ENCODE measurements at regions not wholly inside any gene's neighbourhood (a gene's known extent, or its start where the extent isn't known, plus 50 kb on each side); places are given as distances from the start of the nearest gene placed in this dataset.

GRCh38 chr20:7371518-7372163 lies 568.6 kb downstream of the HAO1 start:
- Histone ChIP-seq H3K27ac (ENCODE audit: control insufficient read depth, insufficient read depth, low read length) (peak overlapping the region; percentile 55), H3K27me3 (ENCODE audit: control insufficient read depth, extremely low read depth, insufficient read depth, low read length) (no peaks in the 10 kb centered on the region), H3K4me2 (ENCODE audit: control insufficient read depth, extremely low read depth, insufficient read depth, low read depth, low read length) (peak overlapping the region; percentile 1), H3K79me2 (ENCODE audit: control insufficient read depth, insufficient read depth, low read length) (no peaks in the 10 kb centered on the region), H3K9ac (ENCODE audit: control insufficient read depth, extremely low read depth, insufficient read depth, low read length) (no peak overlapping the region), H3K4me3 (ENCODE audit: control insufficient read depth in 2 of 3, extremely low read depth in 1 of 3, insufficient read depth in 2 of 3, low read depth in 1 of 3, low read length in 3 of 3) (no peak overlapping the region), H3K36me3 (ENCODE audit: control insufficient read depth in 2 of 2, extremely low read depth in 1 of 2, insufficient read depth in 2 of 2, low read length in 2 of 2) (no peaks in the 10 kb centered on the region), H3K9me1 (ENCODE audit: control insufficient read depth, extremely low read depth, insufficient read depth, low read length) (no peaks in the 10 kb centered on the region), H3K9me3 (ENCODE audit: control insufficient read depth, low read depth, low read length) (no peaks in the 10 kb centered on the region), H2AFZ (ENCODE audit: control insufficient read depth, low read length) (no peak overlapping the region), H3K4me1 (ENCODE audit: control insufficient read depth, extremely low read depth, insufficient read depth, low read length) (peaks cover 9% of the 10 kb centered on the region), H4K20me1 (ENCODE audit: control insufficient read depth, extremely low read depth, insufficient read depth, low read length) (no peaks in the 10 kb centered on the region)
- peak; percentile 41 for DNase-seq (ENCODE audit: low read depth, low spot score)
- FAIRE-seq: peak; percentile 55
- dilution Hi-C loops (cut with MboI; ENCODE audit: extremely low pct_ligation_motif_present, low sequenced_read_pairs): no loop called here
- no peak for TF ChIP-seq CTCF (optimal IDR thresholded peaks at IDR 0.05 in 1 of 3, IDR thresholded peaks at IDR 0.05 in 1 of 3, conservative IDR thresholded peaks at IDR 0.05 in 1 of 3; ENCODE audit: extremely low read depth in 1 of 3, insufficient read depth in 2 of 3, low read length in 3 of 3)
- no peak for TF ChIP-seq EZH2 (IDR thresholded peaks at IDR 0.05; ENCODE audit: low read length)

GRCh38 chr20:7375905-7376304 lies 564.4 kb downstream of the HAO1 start:
- no peaks in the 10 kb centered on the region for H3K36me3 ChIP-seq (ENCODE audit: control insufficient read depth in 2 of 2, extremely low read depth in 1 of 2, insufficient read depth in 2 of 2, low read length in 2 of 2)
- no peak overlapping the region for H3K27ac ChIP-seq (ENCODE audit: control insufficient read depth, insufficient read depth, low read length)
- no peak overlapping the region for H3K4me3 ChIP-seq (ENCODE audit: control insufficient read depth in 2 of 3, extremely low read depth in 1 of 3, insufficient read depth in 2 of 3, low read depth in 1 of 3, low read length in 3 of 3)
- no peak overlapping the region for H3K9ac ChIP-seq (ENCODE audit: control insufficient read depth, extremely low read depth, insufficient read depth, low read length)
- H3K79me2 ChIP-seq (ENCODE audit: control insufficient read depth, insufficient read depth, low read length): no peaks in the 10 kb centered on the region
- TF ChIP-seq EZH2 (IDR thresholded peaks at IDR 0.05; ENCODE audit: low read length): no peak
- peak in 1 of 3 experiments; percentile 22 for TF ChIP-seq CTCF (optimal IDR thresholded peaks at IDR 0.05 in 1 of 3, IDR thresholded peaks at IDR 0.05 in 1 of 3, conservative IDR thresholded peaks at IDR 0.05 in 1 of 3; ENCODE audit: extremely low read depth in 1 of 3, insufficient read depth in 2 of 3, low read length in 3 of 3)
- no peak overlapping the region for H2AFZ ChIP-seq (ENCODE audit: control insufficient read depth, low read length)
- dilution Hi-C loops (cut with MboI; ENCODE audit: extremely low pct_ligation_motif_present, low sequenced_read_pairs): no loop called here
- H3K9me3 ChIP-seq (ENCODE audit: control insufficient read depth, low read depth, low read length): no peaks in the 10 kb centered on the region
- no peaks in the 10 kb centered on the region for H3K27me3 ChIP-seq (ENCODE audit: control insufficient read depth, extremely low read depth, insufficient read depth, low read length)
- no peaks in the 10 kb centered on the region for H3K9me1 ChIP-seq (ENCODE audit: control insufficient read depth, extremely low read depth, insufficient read depth, low read length)
- peaks cover 13% of the 10 kb centered on the region for H3K4me1 ChIP-seq (ENCODE audit: control insufficient read depth, extremely low read depth, insufficient read depth, low read length)
- DNase-seq (ENCODE audit: low read depth, low spot score) (no peak), FAIRE-seq (no peak)
- H3K4me2 ChIP-seq (ENCODE audit: control insufficient read depth, extremely low read depth, insufficient read depth, low read depth, low read length): no peak overlapping the region
- H4K20me1 ChIP-seq (ENCODE audit: control insufficient read depth, extremely low read depth, insufficient read depth, low read length): no peaks in the 10 kb centered on the region

Measured in keratinocyte (primary cell).